ENCODE measurements at regions not wholly inside any gene's neighbourhood (a gene's known extent, or its start where the extent isn't known, plus 50 kb on each side); places are given as distances from the start of the nearest gene placed in this dataset.

GRCh38 chr7:116310141-116310540 lies 99.8 kb downstream of the TES start:
- Mint-ChIP-seq H3K9me3 (no peaks in the 10 kb centered on the region), H3K36me3 (ENCODE audit: low read depth) (no peaks in the 10 kb centered on the region), H3K4me3 (no peak overlapping the region), H3K27ac (no peak overlapping the region), H3K4me1 (ENCODE audit: low read depth) (peaks cover 7% of the 10 kb centered on the region), H3K27me3 (peaks cover 15% of the 10 kb centered on the region)
- no peak for DNase-seq

- Mint-ChIP-seq H3K27me3 (peaks cover 18% of the 10 kb centered on the region), H3K4me3 (no peak overlapping the region), H3K4me1 (ENCODE audit: low read depth) (peaks cover 8% of the 10 kb centered on the region), H3K27ac (no peak overlapping the region), H3K36me3 (ENCODE audit: low read depth) (no peaks in the 10 kb centered on the region), H3K9me3 (no peaks in the 10 kb centered on the region)
- DNase-seq: no peak
Observed at GRCh38 chr7:116311259-116311658, 100.9 kb downstream of the TES start.

GRCh38 chr7:116311816-116312471 lies 101.6 kb downstream of the TES start:
- no peak for DNase-seq
- Mint-ChIP-seq H3K27me3 (peaks cover 21% of the 10 kb centered on the region), H3K27ac (no peak overlapping the region), H3K36me3 (ENCODE audit: low read depth) (no peaks in the 10 kb centered on the region), H3K4me1 (ENCODE audit: low read depth) (peaks cover 15% of the 10 kb centered on the region), H3K9me3 (no peaks in the 10 kb centered on the region), H3K4me3 (no peak overlapping the region)

- DNase-seq: no peak
- no peak overlapping the region for H3K4me3 Mint-ChIP-seq
- peaks cover 20% of the 10 kb centered on the region for H3K4me1 Mint-ChIP-seq (ENCODE audit: low read depth)
- H3K27ac Mint-ChIP-seq: no peak overlapping the region
- H3K27me3 Mint-ChIP-seq: peaks cover 33% of the 10 kb centered on the region
- no peaks in the 10 kb centered on the region for H3K36me3 Mint-ChIP-seq (ENCODE audit: low read depth)
- H3K9me3 Mint-ChIP-seq: no peaks in the 10 kb centered on the region
Observed at GRCh38 chr7:116315293-116315692, 105.0 kb downstream of the TES start.

- peaks cover 33% of the 10 kb centered on the region for H3K27me3 Mint-ChIP-seq
- no peak for DNase-seq
- H3K4me3 Mint-ChIP-seq: no peak overlapping the region
- H3K4me1 Mint-ChIP-seq (ENCODE audit: low read depth): peaks cover 20% of the 10 kb centered on the region
- no peaks in the 10 kb centered on the region for H3K36me3 Mint-ChIP-seq (ENCODE audit: low read depth)
- no peak overlapping the region for H3K27ac Mint-ChIP-seq
- H3K9me3 Mint-ChIP-seq: no peaks in the 10 kb centered on the region
Observed at GRCh38 chr7:116315803-116316202, 105.5 kb downstream of the TES start.

- H3K27me3 Mint-ChIP-seq: peaks cover 33% of the 10 kb centered on the region
- no peak for DNase-seq
- no peak overlapping the region for H3K4me3 Mint-ChIP-seq
- no peaks in the 10 kb centered on the region for H3K9me3 Mint-ChIP-seq
- H3K27ac Mint-ChIP-seq: peak overlapping the region; percentile 86
- no peaks in the 10 kb centered on the region for H3K36me3 Mint-ChIP-seq (ENCODE audit: low read depth)
- peaks cover 17% of the 10 kb centered on the region for H3K4me1 Mint-ChIP-seq (ENCODE audit: low read depth)
Observed at GRCh38 chr7:116316838-116317628, 106.7 kb downstream of the TES start.

- DNase-seq: no peak
- no peak overlapping the region for H3K27ac Mint-ChIP-seq
- H3K4me3 Mint-ChIP-seq: no peak overlapping the region
- H3K36me3 Mint-ChIP-seq (ENCODE audit: low read depth): no peaks in the 10 kb centered on the region
- no peaks in the 10 kb centered on the region for H3K9me3 Mint-ChIP-seq
- peaks cover 33% of the 10 kb centered on the region for H3K27me3 Mint-ChIP-seq
- peaks cover 13% of the 10 kb centered on the region for H3K4me1 Mint-ChIP-seq (ENCODE audit: low read depth)
Observed at GRCh38 chr7:116317907-116318306, 107.6 kb downstream of the TES start.

- no peak overlapping the region for H3K4me3 Mint-ChIP-seq
- no peaks in the 10 kb centered on the region for H3K36me3 Mint-ChIP-seq (ENCODE audit: low read depth)
- H3K27me3 Mint-ChIP-seq: peaks cover 19% of the 10 kb centered on the region
- peaks cover 3% of the 10 kb centered on the region for H3K4me1 Mint-ChIP-seq (ENCODE audit: low read depth)
- no peaks in the 10 kb centered on the region for H3K9me3 Mint-ChIP-seq
- no peak for DNase-seq
- H3K27ac Mint-ChIP-seq: no peak overlapping the region
Observed at GRCh38 chr7:116322541-116322940, 112.2 kb downstream of the TES start.

GRCh38 chr7:116324582-116324981 lies 114.2 kb downstream of the TES start:
- no peak for DNase-seq
- Mint-ChIP-seq H3K36me3 (ENCODE audit: low read depth) (no peaks in the 10 kb centered on the region), H3K9me3 (no peaks in the 10 kb centered on the region), H3K27me3 (peaks cover 9% of the 10 kb centered on the region), H3K4me1 (ENCODE audit: low read depth) (peaks cover 3% of the 10 kb centered on the region), H3K4me3 (no peak overlapping the region), H3K27ac (no peak overlapping the region)

GRCh38 chr7:116325517-116325916 lies 115.2 kb downstream of the TES start:
- Mint-ChIP-seq H3K9me3 (no peaks in the 10 kb centered on the region), H3K36me3 (ENCODE audit: low read depth) (no peaks in the 10 kb centered on the region), H3K27ac (no peak overlapping the region), H3K27me3 (peaks cover 7% of the 10 kb centered on the region), H3K4me3 (no peak overlapping the region), H3K4me1 (ENCODE audit: low read depth) (peaks cover 3% of the 10 kb centered on the region)
- DNase-seq: no peak

- Mint-ChIP-seq H3K9me3 (no peaks in the 10 kb centered on the region), H3K4me1 (ENCODE audit: low read depth) (peaks cover 3% of the 10 kb centered on the region), H3K27ac (no peak overlapping the region), H3K27me3 (peaks cover 10% of the 10 kb centered on the region), H3K4me3 (no peak overlapping the region), H3K36me3 (ENCODE audit: low read depth) (no peaks in the 10 kb centered on the region)
- no peak for DNase-seq
Observed at GRCh38 chr7:116327135-116327534, 116.8 kb downstream of the TES start.

GRCh38 chr7:116327752-116328151 lies 117.4 kb downstream of the TES start:
- no peaks in the 10 kb centered on the region for H3K36me3 Mint-ChIP-seq (ENCODE audit: low read depth)
- no peak for DNase-seq
- no peaks in the 10 kb centered on the region for H3K9me3 Mint-ChIP-seq
- H3K27ac Mint-ChIP-seq: no peak overlapping the region
- peaks cover 12% of the 10 kb centered on the region for H3K27me3 Mint-ChIP-seq
- H3K4me1 Mint-ChIP-seq (ENCODE audit: low read depth): peaks cover 3% of the 10 kb centered on the region
- H3K4me3 Mint-ChIP-seq: no peak overlapping the region

- Mint-ChIP-seq H3K4me1 (ENCODE audit: low read depth) (peaks cover 3% of the 10 kb centered on the region), H3K27ac (no peak overlapping the region), H3K4me3 (no peak overlapping the region), H3K27me3 (peaks cover 12% of the 10 kb centered on the region), H3K36me3 (ENCODE audit: low read depth) (no peaks in the 10 kb centered on the region), H3K9me3 (no peaks in the 10 kb centered on the region)
- no peak for DNase-seq
Observed at GRCh38 chr7:116328161-116328560, 117.8 kb downstream of the TES start.

- no peaks in the 10 kb centered on the region for H3K36me3 Mint-ChIP-seq (ENCODE audit: low read depth)
- no peak for DNase-seq
- H3K27ac Mint-ChIP-seq: no peak overlapping the region
- H3K4me3 Mint-ChIP-seq: no peak overlapping the region
- no peaks in the 10 kb centered on the region for H3K9me3 Mint-ChIP-seq
- H3K4me1 Mint-ChIP-seq (ENCODE audit: low read depth): no peaks in the 10 kb centered on the region
- H3K27me3 Mint-ChIP-seq: peaks cover 5% of the 10 kb centered on the region
Observed at GRCh38 chr7:116329686-116330503, 119.6 kb downstream of the TES start.

- Mint-ChIP-seq H3K9me3 (no peaks in the 10 kb centered on the region), H3K4me1 (ENCODE audit: low read depth) (no peaks in the 10 kb centered on the region), H3K27ac (no peak overlapping the region), H3K27me3 (peaks cover 5% of the 10 kb centered on the region), H3K36me3 (ENCODE audit: low read depth) (no peaks in the 10 kb centered on the region), H3K4me3 (no peak overlapping the region)
- DNase-seq: no peak
Observed at GRCh38 chr7:116331020-116331419, 120.7 kb downstream of the TES start.

Data from activated T-cell treated with anti-CD3 and anti-CD28 coated beads, Interleukin-2, amount 50 U/mL, for 24 hours (primary cell).